ENCODE measurements at regions not wholly inside any gene's neighbourhood (a gene's known extent, or its start where the extent isn't known, plus 50 kb on each side); places are given as distances from the start of the nearest gene placed in this dataset.

- DNase-seq, result no peak
These were observed 53.5 kb upstream of the CHODL start for GRCh38 chr21:18191139-18191538.

DNA sequence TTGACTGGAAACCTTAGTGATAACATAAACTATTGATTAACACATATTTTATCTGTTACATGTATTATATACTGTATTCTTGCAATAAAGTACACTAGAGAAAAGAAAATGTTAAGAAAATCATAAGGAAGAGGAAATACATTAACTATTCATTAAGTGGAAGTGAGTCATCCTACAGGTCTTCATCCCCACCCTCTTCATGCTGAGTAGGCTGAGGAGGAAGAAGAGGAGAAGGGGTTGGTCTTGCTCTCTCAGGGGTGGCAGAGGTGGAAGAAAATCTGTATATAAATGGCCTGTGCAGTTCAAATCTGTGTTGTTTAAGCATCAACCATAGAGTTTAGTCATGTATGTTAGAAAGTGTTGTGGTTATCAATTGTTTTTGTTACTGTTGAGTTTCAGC is 66.1 kb upstream of the CHODL start:
- no peak for DNase-seq

- DNase-seq, result no peak
These were observed 70.3 kb upstream of the CHODL start for GRCh38 chr21:18174370-18174769.

- DNase-seq, result no peak
These were observed 73.8 kb upstream of the CHODL start for GRCh38 chr21:18170829-18171228.

- DNase-seq, result no peak
These were observed 74.4 kb upstream of the CHODL start for GRCh38 chr21:18170221-18170620.

- DNase-seq, result no peak
These were observed 76.5 kb upstream of the CHODL start for GRCh38 chr21:18168108-18168507.

DNA sequence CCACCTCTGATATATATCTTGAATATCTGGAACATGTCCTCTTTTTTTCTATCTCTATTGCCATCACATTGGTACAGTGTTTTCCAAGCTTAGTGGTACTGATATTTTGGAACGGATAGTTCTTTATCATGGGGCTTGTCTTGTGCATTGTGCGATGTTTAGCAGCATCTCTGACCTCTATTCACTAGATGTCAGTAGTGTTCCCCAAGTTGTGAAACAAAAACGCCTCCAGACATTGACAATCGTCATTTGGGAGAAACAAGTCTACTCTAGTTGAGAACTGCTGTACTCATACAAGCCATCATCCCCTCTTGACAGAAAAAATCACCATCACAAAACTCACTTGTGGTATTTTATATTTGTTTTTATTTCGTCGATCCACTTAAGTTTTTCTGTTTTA is 79.7 kb upstream of the CHODL start:
- DNase-seq, result no peak

DNA sequence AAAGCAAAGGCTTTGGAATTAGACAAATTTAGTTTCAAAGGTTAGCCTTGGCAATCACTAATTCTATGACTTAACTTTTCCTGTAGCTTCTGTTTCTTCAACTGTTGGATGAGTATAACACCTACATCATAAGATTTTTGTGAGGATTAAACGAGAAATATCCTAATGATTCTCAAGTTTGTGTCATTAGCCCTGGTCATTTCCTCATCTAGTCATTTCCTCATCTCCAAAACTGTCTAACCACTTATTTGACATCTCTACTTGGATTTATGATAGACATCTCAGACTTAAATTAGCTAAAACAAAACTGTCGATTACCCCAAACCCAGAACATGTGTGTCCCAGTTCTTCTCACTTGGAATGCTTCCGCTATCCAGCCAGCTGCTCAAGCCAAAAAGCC is 80.2 kb upstream of the CHODL start:
- no peak for DNase-seq

DNA sequence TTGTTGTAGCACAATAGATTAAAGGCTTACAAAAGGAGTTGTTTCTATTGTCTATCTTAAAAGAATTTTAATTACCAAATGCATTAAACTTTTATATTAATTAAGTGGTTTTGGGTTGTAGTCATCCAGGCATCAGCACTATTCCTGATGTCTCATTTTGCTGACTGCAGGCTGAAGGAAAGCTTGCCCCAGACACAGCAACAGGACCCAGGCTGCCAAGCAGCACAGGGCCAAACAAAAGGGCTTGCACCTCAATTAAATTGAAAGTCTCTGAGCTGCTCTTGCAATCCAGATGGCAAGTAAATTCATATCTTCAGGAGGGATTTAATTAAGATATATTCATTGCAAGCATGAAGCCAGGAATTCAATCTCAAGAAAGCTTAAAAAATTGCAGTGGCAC is 80.7 kb upstream of the CHODL start:
- DNase-seq, result no peak

DNA sequence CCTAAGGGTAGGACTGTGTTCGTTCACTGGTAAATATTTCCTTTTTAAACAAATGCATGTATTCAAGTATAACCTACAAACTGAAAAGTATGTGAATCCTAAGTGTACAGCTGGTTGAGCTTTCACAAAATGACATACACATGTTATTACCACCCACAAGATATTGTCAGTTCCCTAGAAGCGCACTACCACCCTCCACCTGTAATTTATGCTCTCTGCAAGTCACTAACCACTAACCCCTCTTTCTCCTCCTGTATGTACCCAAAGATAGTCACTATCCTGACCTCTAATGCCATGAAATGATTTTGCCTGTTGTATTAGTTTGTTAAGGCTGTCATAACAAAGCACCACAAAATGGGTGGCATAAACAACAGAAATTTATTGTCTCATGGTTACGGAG is 82.8 kb upstream of the CHODL start:
- DNase-seq, result no peak

- DNase-seq, result peak; percentile 29
These were observed 87.2 kb upstream of the CHODL start for GRCh38 chr21:18157406-18157805.

GRCh38 chr21:18155508-18156193 is 89.0 kb upstream of the CHODL start:
- DNase-seq, result no peak

- no peak for DNase-seq
These were observed 91.6 kb upstream of the CHODL start for GRCh38 chr21:18153063-18153462.

DNA sequence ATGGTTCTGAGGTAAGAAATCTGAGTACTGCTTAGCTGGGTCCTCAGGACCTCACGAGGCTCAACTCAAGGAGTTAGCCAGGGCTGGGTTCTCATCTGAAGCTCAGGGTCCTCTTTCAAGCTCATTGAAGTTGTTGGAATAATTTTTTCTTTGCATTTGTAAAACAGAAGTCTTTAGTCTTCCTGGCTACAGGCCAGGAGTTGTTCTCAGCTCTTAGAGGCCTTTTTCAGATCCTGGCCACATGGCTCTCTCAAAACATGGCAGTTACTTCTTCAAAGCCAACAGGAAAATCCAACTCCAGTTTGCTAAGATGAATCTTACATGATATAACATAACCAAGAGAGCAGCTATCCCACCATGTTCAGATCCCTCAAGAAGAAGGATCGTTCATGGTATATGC is 92.3 kb upstream of the CHODL start:
- DNase-seq, result no peak

DNA sequence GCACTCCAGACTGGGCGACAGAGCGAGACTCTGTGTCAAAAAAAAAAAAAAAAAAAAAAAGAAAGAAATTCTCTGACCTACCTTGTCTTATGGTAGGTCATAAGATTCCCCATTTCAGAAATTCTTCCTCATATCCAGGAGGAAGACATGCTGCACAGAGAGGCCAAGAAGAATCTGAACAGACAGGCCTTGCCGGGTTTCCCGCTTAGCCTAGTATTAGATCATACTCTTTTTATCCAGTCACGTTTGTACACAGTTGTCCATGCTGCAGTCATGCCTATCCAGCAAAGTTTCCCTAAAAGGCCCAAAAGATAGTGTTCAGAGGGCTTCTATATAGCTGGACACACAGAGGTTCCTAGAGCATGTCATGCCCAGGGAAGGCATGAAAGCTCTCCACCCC is 93.6 kb upstream of the CHODL start:
- DNase-seq, result no peak

DNA sequence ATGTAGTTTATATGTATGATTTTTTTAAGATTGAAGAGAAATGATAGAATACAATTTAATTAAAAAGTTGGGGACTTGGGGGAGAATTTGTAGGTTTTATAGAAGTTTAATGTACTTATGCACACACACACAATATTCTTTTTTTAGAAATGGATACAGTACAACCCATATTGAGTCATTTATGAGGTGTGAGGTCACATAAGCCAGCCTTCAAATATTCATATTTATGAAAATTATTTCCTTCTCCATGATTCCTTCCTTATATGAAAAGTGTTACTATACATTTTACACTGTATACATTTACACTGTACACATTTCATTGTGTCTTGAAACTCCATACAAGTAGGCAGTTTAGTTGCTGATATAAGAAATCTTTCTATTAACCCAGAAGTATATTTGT is 96.2 kb upstream of the CHODL start:
- no peak for DNase-seq

- DNase-seq, result no peak
These were observed 97.0 kb upstream of the CHODL start for GRCh38 chr21:18147678-18148077.

GRCh38 chr21:18146820-18147219 is 97.8 kb upstream of the CHODL start:
- DNase-seq, result no peak

DNA sequence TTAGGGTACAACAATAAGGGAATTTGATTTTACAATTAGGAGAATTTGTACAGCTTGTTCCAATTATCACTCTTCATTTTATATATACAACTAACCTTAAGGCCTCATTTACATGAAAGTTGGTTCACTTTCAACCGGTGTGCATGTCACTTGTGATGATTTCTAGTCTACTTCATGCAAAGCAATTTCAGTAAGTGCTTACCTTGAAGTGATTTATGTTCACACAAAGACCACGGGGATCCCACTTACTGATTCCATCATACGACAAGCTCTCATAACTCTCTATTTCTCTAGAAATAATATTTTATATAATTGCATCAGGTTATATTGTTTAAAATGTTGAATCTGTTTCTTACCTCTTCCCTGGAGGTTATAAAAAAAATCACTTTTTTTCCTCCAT is 100.3 kb upstream of the CHODL start:
- DNase-seq, result no peak

- no peak for DNase-seq
These were observed 102.0 kb upstream of the CHODL start for GRCh38 chr21:18142655-18143054.

- DNase-seq, result no peak
These were observed 106.1 kb upstream of the CHODL start for GRCh38 chr21:18138507-18138906.

DNA sequence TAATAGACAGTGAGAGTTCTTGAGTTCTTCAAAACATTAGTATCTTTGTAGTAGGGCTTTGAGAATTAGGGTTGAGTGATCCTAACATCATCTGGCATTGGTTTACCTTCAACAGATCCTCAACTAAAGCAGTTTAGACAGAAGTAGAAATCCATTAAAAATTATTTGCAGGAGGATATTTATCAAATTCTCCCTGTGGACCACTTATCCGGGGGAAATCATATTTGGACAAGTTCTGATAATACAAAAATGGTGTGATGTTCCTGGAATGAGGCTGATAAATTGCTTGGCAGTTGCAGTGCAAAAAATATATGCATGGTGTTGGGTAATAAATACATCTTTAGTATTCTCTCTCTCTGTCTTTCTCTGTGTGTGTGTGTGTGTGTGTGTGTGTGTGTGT is 115.1 kb upstream of the CHODL start:
- DNase-seq, result no peak

- DNase-seq, result no peak
These were observed 126.1 kb upstream of the CHODL start for GRCh38 chr21:18118566-18118965.

- no peak for DNase-seq
These were observed 127.5 kb upstream of the CHODL start for GRCh38 chr21:18117176-18117575.

DNA sequence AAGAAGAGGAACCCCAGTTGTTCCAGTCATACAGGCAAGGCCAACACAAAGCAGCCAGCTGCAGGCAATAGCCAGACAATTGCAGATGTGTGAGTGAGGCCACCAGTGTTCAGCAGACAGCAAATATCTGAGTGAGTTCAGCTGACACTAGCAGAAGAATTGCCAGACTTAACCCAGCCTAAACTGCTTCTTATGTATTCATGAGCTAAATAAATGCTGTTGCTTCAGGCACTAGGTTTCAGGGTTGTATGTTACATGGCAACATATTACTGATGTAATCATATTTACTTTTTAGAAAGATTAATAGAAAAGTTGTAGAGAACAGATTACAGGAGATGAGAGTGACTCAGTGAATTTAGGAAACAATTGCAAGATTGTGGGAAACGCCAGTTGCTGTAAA is 129.8 kb upstream of the CHODL start:
- no peak for DNase-seq

GRCh38 chr21:18104802-18105201 is 139.8 kb upstream of the CHODL start:
- DNase-seq, result no peak
